ENCODE measurements at regions not wholly inside any gene's neighbourhood (a gene's known extent, or its start where the extent isn't known, plus 50 kb on each side); places are given as distances from the start of the nearest gene placed in this dataset.
"Not testable (repeated sequence)": the region's sequence is repeated elsewhere in the genome, so short reads cannot be mapped to it uniquely, and the experiment has no call there.

DNA sequence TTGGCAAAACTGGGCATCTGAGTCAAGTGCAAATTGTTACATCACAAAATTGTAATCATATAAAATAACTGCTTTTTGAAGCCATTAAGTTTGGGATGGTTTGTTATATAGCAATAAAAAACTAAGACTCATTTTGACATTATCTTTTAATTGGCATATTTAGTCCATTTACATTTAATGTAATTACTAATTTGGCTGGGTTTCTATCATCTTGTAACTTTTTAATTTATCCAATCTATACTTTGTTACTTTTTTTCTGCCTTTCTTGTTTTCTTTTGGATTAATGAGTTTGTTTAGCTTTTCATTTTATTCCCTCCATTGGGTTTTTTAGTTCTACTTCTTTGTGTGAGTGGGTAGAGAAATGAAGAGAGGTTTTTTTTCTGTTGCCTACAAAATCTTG, 76.3 kb downstream of the DRAM2 start:
- DNase-seq: no peak

GRCh38 chr1:111062624-111063023, 77.3 kb downstream of the DRAM2 start:
- no peak for DNase-seq

DNA sequence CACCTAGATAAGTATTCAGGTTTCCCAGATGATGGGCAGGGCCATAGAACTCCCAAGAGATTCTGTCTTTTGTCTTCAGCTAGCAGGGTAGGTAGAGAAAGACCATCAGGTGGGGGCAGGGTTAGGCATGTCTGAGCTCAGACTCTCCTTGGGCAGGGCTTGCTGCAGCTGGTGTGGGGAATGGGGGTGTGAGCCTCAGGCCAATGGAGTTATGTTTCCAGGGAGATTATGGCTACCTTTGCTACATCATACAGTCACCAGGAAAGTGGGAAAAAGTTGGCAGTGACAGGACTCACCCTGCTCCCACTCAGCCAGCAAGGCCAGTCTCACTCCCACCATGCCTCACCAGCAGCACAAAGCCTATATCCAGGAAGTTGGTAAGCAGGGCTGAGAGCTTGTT, 77.8 kb downstream of the DRAM2 start:
- DNase-seq: no peak

GRCh38 chr1:111054656-111055055, 85.2 kb downstream of the DRAM2 start:
- no peak for DNase-seq

- no peak for DNase-seq
Measured at GRCh38 chr1:111052246-111052645, 87.6 kb downstream of the DRAM2 start.

DNA sequence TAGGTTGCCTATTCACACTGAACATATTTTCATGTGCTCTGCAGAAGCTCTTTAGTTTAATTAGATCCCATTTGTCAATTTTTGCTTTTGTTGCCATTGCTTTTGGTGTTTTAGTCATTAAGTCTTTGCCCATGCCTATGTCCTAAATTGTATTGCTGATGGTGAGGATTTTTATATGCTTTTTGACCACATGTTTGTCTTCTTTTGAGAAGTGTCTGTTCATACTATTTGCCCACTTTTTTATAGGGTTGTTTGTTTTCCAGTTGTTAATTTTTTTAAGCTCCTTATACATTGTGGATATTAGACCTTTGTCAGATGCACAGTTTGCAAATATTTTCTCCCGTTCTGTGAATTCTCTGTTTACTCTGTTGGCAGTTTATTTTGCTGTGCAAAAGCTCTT, 84.5 kb upstream of the LRIF1 start:
- not testable (repeated sequence) for DNase-seq

GRCh38 chr1:111045033-111045722, 81.5 kb upstream of the LRIF1 start:
- DNase-seq: no peak

- DNase-seq: peak; percentile 47
Measured at GRCh38 chr1:111032295-111032897, 68.7 kb upstream of the LRIF1 start.

- DNase-seq: peak; percentile 68
Measured at GRCh38 chr1:111030590-111030989, 66.9 kb upstream of the LRIF1 start.

GRCh38 chr1:111025109-111025508, 61.4 kb upstream of the LRIF1 start:
- no peak for DNase-seq

- no peak for DNase-seq
Measured at GRCh38 chr1:111015222-111015621, 51.5 kb upstream of the LRIF1 start.

All from CD4-positive, alpha-beta T cell treated with Interleukin-6 for 4 hours (primary cell).